Esophagus muscularis mucosa (tissue), 4 donors: ENCODE measurements at regions not wholly inside any gene's neighbourhood (a gene's known extent, or its start where the extent isn't known, plus 50 kb on each side); places are given as distances from the start of the nearest gene placed in this dataset.
"Not testable (repeated sequence)": the region's sequence is repeated elsewhere in the genome, so short reads cannot be mapped to it uniquely, and the experiment has no call there.

Experiments used
- EP300 ChIP-seq: sonication (generic); formaldehyde crosslinking; IDR thresholded peaks from one replicate; pipeline ENCODE4 v1.6.1; 2017; ENCODE audit warnings: antibody characterized with exemption
- POLR2A ChIP-seq: fragments of 450-650 bp; IDR thresholded peaks from one replicate; pipeline ENCODE4 v1.6.1; 2017; ENCODE audit warnings: antibody characterized with exemption, moderate library complexity, mild to moderate bottlenecking, low read depth
- TF ChIP-seq, protein P1 (sequence below), 3 experiments: fragments of 200-600 bp in 2 of 3; fragments of 450-650 bp in 1 of 3; sonication (generic) in 2 of 3; IDR thresholded peaks; one replicate each; pipeline ENCODE4 v1.5.1; 2017 to 2019; ENCODE audit warnings: antibody characterized with exemption in 3 of 3, mild to moderate bottlenecking in 2 of 3, moderate library complexity in 1 of 3

DNA sequence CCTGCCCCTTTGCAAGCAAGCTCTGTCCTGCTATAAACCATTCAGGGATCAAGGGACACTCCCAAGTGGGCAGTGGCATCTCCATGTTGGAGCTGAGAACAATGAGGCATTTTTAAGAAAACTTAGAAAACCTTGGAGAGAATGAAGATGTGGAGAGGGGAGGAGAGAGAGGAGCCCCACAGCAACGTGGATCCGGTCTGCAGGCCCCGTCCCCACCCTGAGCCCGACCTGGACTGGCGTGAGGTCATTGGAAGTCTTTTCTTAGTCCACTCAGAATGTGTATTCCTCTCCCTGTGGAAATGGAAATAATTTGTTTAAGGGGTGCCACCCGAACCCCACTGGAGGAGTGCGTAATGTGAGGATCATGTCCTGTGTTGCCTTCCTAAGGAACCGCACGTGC lies 328.0 kb upstream of the COX7C start:
- not testable (repeated sequence) for TF ChIP-seq EP300, POLR2A
- TF ChIP-seq, protein P1, sequence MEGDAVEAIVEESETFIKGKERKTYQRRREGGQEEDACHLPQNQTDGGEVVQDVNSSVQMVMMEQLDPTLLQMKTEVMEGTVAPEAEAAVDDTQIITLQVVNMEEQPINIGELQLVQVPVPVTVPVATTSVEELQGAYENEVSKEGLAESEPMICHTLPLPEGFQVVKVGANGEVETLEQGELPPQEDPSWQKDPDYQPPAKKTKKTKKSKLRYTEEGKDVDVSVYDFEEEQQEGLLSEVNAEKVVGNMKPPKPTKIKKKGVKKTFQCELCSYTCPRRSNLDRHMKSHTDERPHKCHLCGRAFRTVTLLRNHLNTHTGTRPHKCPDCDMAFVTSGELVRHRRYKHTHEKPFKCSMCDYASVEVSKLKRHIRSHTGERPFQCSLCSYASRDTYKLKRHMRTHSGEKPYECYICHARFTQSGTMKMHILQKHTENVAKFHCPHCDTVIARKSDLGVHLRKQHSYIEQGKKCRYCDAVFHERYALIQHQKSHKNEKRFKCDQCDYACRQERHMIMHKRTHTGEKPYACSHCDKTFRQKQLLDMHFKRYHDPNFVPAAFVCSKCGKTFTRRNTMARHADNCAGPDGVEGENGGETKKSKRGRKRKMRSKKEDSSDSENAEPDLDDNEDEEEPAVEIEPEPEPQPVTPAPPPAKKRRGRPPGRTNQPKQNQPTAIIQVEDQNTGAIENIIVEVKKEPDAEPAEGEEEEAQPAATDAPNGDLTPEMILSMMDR (IDR thresholded peaks at IDR 0.05): not testable (repeated sequence)
